Activated CD4-positive, CD25-positive, alpha-beta regulatory T cell (primary cell): ENCODE measurements at regions not wholly inside any gene's neighbourhood (a gene's known extent, or its start where the extent isn't known, plus 50 kb on each side); places are given as distances from the start of the nearest gene placed in this dataset.

Experiments used
- DNase-seq, 4 experiments: peaks; one replicate each; lab custom pipeline; 2025; lab: John Stamatoyannopoulos, UW

- no peak for DNase-seq
These were observed 366.0 kb upstream of the PDGFD start for GRCh38 chr11:104529906-104530305.

DNA sequence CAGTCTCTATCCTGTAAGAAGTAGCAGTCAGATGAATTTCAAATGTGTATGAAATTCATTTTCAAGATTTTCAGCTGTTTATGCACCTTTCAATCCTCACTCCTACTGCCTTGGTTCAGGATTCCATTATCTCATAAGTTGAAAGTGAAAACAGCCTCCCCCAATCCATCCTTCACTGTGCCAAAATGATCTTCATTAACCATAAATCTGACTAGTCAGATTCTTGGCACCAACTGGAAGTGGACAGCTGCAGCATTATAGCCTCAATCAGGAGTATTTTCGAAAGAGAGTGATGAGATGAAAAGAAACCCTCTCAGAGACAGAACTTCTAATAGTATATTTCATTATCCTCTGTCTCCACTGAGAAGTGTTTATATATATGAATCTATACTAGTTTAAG is 365.3 kb upstream of the PDGFD start:
- DNase-seq, result no peak

DNA sequence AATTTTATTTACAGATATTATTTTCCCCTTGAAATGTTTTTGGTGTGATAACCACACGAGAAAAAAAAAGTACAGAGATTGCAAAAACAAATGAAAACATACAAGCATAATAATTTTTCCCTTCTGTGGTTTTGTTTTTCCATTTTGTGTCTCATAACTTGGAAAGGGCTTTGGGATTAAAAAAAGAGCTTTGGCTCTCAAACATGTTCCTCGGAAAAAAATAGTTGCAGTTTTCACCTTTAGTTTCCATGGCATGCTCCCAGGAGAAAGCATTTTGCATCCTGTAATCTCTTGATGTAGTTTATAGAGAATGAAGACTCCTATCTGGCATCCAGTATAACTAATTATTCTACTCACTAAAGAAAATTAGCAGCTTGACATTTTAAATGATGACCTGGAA is 362.1 kb upstream of the PDGFD start:
- DNase-seq, result no peak

- DNase-seq, result no peak
These were observed 361.5 kb upstream of the PDGFD start for GRCh38 chr11:104525416-104525815.

GRCh38 chr11:104524254-104524653 is 360.3 kb upstream of the PDGFD start:
- no peak for DNase-seq

DNA sequence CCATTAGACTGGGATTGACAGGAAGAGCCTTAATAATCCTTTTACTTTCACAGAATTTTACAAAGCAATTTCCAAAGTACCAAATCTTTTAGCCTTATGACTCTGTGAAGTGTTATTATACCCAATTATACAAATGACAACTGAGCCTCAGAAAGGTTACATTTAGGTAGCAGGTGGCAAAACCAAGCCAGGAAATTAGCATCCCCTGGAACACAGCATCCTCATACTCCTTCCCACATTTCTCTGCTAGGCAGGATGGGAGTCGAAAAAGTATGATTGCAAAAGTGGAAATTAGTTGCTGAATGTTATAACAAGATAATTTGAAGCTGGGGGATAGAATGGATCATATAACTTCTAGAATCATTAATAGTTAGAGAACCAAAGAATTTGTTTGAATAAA is 359.7 kb upstream of the PDGFD start:
- DNase-seq, result no peak

- DNase-seq, result no peak
These were observed 358.7 kb upstream of the PDGFD start for GRCh38 chr11:104522650-104523049.

DNA sequence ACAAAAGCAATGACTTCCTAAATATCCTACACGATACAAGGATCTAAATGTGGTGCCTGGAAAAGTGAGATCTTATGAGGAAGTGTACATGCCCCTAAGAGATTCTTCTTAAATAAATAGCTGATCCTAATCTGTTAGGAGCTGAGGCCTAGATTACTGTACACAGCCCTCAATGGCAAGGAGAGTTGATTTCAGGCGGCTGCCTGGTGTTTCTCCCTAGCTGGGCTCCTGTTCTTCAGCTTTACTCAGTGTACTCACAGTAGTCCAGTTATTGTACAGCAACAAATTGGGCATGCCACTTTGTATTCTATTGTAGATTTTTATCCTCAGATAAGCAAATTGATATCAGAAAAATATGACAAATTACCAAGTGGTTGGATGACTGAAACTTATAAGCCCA is 358.2 kb upstream of the PDGFD start:
- no peak for DNase-seq

- DNase-seq, result no peak
These were observed 346.2 kb upstream of the PDGFD start for GRCh38 chr11:104510169-104510568.

DNA sequence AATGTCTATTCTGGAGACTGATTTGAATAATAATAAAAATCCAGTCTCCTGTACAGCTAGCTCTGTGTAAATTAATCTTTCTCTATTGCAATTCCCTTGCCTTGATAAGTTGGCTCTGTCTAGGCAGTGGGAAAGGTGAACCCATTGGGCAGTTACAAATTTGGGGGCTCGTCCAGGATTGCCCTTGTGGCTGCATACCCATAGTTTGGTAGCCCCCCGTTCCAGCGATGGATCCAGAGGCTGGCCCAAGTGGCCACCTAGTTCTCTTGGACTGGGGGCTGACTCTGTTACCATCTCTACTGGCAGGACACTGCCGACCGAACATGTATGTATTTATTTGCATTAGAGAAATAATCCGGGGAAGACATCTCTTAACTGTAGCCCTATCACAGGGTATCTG is 326.2 kb upstream of the PDGFD start:
- DNase-seq, result no peak

GRCh38 chr11:104488561-104488960 is 324.6 kb upstream of the PDGFD start:
- DNase-seq, result no peak

DNA sequence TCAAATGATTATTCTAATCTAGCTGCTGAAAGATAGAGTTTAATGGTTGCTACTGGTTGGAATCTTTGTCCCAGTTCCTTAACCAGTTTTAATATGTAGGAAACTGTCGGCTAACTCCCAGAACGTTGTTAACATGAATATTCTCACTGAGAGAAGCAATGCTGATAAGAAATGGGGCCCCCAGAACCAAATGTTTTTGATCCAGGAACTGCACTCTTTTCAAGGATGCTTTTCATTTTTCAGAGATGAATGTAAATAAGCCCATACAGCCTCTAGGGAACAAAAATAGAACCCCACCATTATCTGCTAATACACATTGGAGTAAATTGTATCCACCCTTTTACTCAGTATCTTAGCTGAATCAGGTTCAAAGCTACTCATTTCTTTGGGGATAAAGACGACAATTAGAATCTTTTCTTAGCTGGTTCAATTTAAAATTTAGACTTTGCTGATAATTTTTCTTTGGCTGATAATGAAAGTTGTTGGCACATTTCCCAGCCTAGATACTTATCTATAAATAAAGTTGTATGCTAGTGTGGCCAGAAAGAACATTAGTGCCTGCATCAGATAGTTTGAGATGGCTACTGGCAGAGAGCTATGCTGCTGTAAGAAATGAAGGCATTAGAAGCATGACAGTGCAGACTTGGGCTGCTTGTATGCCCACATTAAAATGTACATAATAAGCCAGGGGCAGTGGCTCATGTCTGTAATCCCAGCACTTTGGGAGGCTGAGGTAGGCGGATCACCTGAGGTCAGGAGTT is 323.3 kb upstream of the PDGFD start:
- no peak for DNase-seq

DNA sequence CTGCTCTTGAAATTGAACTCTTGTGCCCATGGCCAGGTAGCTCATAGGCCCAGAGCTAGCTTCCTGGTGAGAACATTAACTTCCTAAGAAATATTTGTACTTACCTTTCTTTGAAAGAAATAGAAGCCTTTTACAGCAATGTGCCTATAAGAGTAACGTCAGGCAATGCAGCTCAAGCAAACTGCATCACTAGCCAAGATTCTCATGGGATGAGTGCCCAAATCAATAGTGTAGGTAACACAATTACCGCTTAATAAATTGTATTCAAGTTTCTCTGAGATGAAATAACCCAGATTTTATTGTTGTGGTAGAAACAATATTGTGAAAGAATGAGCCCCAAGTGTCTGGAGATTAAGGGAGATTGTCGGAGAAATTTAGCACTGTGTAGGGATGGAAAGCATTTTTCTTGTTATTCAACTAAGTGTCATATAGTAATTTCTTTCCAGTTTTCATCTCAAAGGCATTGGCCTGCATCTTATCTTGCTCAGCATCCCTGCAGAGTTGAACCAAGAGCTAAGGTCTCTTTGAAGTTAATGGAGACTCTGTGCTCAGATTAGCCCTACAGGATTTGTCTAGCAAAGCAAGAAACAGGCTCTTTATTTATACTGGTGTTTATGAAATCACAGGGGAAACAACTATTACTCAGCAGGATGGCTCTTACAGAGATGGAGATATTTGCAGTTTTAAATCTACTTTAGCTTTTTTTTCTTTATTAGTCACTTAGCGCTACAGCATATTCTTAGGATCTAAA is 321.0 kb upstream of the PDGFD start:
- DNase-seq, result no peak

DNA sequence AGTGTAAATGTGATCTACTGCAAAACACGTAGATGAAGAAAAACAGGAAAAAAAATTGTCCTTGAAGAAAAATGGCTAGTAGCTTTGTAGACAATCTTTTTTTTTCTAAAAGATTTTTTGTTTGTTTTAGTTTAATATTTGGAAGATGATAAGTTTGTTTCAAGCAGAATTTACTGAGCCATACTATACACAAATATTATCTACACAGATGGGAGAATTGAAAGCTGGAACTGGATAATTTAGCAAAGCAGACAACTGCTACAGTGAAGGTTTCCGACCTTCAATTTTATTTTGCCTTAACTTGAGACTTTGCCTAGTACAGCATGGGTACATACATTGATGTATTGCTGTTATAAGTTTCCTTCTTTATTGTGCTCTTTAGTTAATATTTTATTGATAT is 313.0 kb upstream of the PDGFD start:
- no peak for DNase-seq

DNA sequence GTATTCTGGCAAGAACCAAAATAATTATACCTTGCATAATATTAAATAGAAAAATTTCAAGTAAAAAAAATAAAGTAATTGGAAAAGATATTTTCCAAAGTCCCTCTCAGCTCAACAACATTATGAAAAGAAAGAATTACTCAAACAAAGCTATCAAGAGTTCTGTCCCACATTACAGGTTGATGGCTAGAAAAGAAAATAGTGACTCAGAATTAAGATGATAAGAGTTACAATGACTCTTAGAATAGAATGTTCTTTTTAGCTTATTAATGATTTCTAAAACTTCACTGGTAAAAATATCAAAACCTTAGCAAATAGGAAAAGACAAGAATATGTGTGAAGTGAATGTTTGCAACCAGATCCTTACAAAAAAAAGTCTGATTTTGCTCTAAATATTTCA is 312.5 kb upstream of the PDGFD start:
- no peak for DNase-seq

DNA sequence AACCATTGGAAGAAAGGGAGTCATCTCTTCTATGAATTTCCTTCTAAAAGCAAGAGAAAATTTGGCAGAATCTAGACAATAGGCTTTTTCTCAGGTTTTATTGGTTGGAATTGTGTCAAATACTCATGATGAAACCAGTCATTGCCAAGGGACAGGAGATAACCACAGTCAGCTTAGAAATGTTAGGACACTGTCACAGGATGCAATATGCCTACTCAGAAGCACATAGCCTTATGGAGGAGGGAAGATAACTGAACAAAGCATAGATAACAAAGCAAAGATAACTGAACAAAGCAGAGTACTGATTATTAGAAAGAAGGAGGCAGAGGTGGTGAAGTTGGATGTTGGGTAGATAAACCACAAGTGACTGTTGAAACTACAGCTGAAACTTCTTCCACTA is 303.5 kb upstream of the PDGFD start:
- DNase-seq, result no peak

DNA sequence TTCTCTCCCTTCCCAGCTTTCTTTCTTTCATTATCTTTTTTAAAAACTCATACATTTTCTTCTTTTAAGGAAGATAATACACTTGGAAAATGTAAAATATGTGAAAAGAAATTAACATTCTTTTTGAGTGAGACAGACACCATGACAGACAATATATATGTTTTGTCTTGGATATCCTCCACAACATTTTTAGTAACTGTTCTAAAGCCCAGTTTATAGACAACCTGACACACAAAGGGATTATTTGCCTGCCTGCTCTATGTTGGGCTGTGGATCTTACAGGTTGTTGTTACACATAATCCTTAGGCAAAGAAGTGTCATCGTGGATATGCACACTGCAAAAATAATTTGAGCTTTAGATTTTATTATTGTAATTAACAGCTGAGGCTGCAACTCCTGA is 301.4 kb upstream of the PDGFD start:
- DNase-seq, result no peak

GRCh38 chr11:104464691-104465090 is 300.7 kb upstream of the PDGFD start:
- DNase-seq, result no peak

DNA sequence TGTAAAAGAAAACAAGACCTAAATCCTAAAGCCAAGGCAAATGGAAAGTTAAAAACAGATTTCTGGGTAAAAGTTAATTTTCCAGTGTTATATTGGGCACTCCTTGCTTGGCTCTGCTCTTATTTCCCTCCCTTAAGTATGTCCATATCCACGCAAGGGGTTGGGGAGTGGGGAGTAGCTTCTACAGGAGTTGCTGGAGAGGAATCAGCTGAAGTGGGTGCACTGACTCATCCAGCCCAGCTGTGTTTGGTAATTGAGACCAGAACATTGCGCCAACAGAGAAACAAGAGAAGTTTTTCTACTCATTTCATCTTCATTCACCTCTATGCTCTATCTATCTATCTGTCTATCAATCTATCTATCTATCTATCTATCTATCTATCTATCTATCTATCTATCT is 298.4 kb upstream of the PDGFD start:
- DNase-seq, result no peak

GRCh38 chr11:104451197-104451893 is 287.4 kb upstream of the PDGFD start:
- no peak for DNase-seq

DNA sequence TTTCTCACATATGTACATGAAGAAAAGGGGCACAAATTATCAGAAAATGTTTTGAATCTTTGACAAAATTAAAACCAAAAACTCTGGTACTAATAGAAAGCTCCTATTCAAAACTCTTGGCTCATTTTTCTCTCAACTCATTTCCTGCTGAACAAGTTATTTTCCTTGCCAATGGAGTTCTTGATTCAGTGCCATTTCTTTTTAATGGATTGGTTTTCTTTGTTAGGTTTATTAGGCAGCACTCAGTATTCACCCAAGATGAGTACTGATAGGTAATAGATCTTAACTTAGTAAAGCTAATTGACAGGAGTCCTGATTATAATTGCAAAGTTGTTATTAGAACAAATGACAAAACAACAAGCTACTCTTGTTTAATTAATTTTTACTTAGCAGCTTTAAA is 279.4 kb upstream of the PDGFD start:
- DNase-seq, result no peak

DNA sequence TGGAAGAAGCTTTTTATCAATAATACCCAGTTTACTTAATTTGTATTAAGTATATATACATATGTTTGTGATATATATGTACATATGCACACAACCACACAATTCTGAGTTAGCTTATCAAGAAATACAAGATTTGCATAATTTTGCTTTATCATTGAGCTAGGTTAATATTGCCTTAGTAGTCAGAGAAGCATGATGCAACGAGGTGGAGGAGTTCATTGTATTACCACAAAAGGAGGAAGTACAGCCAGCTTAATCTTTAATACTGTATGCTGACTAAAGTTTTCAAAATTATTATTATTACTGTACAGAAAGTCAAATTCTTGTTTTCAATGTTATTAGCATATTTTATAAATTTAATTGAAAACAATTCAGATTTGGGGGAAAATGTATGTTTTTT is 278.4 kb upstream of the PDGFD start:
- no peak for DNase-seq

DNA sequence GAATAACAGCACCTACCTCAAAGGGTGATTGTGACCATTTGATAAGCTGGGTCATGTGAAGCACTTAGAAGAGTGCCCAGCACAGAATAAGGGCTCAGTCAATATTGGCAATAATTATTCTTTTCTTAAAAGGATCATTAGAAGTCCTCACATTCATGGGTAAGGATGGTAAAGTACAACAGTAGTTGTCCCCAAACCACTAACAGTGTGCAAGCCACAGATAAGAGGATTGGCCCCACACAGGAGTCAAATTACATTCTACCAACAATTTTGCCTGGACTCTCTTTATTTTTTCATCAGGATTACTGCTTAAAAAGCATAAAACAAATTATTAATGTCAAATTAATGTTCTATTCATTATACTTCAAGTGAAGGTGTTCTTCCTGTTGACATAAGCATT is 271.5 kb upstream of the PDGFD start:
- no peak for DNase-seq
